Stimulated activated CD8-positive, alpha-beta memory T cell treated with anti-CD3 and anti-CD28 coated beads, Interleukin-4, amount 100 ng/mL, for 4 hours (primary cell): ENCODE measurements at regions not wholly inside any gene's neighbourhood (a gene's known extent, or its start where the extent isn't known, plus 50 kb on each side); places are given as distances from the start of the nearest gene placed in this dataset.
"Not testable (repeated sequence)": the region's sequence is repeated elsewhere in the genome, so short reads cannot be mapped to it uniquely, and the experiment has no call there.

Experiments used
- DNase-seq, 2 donors: peaks; one replicate each; pipeline ENCODE4 v3.0.0-alpha.2; 2020; ENCODE audit warnings: low read depth in 2 of 2, low spot score in 1 of 2

DNA sequence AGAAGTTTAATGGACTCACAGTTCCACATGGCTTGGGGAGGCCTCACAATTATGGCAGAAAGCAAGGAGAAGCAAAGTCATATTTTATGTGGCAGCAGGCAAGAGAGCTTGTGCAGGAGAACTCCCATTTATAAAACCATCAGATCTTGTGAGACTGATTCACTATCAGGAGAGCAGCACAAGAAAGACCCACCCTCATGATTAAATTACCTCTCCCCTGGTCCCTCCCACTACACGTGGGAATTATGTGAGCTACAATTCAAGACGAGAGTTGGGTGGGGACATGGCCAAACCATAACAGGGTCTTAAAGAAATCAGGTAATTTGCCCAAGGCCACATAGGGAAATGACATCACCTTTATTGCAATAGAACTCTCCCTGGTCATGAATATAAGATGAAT is 1073.3 kb upstream of the ACVR2A start:
- no peak for DNase-seq

DNA sequence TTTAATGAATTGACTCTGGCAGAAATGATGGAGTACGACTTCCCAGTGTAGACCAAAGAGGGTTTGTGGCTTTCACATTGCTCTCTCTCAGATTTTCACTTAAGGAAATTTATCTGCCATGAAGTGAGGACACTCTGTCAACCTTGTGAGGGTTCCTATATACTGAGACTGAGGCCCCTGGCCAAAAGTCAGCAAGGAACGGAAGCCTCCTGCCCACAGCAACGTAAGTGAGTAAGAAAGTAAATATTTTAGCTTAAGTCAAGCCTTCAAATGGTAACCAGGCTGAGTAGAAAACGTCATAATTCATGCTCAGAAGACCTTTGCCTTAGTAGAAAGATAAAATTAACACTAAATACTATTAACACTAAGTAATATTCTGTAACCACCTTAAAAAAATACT is 1080.5 kb upstream of the ACVR2A start:
- DNase-seq = no peak

DNA sequence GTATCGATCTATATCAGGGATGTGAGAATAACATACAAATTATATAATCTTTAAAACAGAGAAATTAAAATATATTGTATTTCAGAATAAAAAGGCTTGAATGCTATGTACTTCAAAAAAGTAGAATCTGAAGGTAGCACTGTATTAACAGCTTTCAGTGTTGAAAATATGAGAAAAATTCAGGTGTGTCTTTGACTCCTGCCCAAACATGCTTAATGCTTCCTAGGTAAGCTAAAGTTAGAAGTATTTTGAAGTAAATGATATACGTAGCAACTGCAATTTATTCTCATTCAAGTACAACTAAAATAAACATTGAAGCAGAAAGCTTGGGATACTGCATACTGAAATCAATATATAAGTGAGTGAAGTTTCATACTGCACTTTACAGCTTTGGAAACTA is 1082.0 kb upstream of the ACVR2A start:
- DNase-seq = no peak

DNA sequence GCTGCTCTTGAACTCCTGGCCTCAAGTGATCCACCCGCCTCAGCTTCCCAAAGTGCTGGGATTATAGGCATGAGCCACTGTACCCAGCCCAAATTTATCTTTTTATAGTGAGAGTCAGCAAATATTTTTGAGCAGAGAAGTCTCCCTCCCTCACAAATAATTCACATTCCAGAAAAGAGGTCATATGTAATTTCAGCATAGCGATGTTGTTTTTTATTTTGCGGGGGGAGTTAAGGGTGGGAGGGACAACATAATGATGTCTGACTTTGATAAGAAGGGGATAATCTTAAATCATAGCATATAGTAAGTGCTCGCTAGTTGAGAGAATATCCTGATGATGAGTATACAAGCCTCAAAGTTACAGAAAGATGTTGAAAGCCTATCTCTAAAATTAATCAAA is 1090.2 kb upstream of the ACVR2A start:
- no peak for DNase-seq

DNA sequence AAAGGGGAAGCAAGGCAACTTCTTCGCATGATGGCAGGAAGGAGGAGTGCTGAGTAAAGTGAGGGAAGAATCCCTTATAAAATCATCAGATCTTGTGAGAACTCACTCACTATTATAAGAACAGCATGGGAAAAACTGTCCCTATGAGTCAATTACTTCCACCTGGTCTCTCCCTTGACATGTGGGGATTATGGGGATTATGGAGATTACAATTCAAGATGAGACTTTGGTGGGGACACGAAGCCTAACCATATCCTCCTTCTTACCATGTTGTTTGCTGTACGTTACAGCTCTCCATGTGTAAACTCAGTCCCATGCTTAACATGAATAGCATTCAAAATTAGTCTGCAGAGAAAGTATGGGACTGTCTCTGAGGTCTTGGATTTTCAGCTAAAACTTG is 1096.8 kb upstream of the ACVR2A start:
- no peak for DNase-seq

DNA sequence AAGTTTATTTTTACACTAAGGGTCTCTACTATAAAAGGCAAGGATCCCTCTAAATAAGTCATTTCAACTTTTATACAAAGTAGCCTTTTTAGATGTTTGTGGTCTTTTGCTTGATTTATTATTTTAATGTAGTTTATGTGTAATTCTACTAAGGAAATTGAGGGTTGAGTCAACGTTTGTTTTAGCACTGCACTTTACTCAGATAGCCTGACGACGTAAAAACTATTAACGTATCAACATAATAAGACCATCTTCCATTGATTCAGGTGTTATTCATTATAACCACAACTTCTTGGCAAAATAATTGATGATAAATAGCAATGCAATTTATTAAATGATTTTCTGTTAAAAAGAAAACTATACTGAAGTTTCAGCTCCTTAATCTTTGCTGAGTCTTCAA is 1103.6 kb upstream of the ACVR2A start:
- no peak for DNase-seq

DNA sequence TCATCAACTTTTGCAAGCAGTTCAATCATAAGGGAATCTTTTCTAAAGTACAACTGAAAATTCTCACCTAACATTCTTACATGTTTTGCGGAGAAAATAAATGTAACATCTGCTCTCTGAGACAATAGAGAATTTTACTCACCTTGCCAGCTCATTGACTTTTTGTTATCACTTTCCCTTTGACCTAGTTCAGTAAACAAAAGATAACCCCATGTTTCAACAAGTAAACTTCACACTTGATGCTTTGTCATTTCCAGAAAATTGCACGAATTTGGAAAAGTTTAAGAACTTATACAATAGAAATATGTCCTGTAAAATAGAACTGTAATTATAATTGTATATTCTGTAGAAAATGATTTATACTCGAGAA is 1110.0 kb upstream of the ACVR2A start:
- no peak for DNase-seq

DNA sequence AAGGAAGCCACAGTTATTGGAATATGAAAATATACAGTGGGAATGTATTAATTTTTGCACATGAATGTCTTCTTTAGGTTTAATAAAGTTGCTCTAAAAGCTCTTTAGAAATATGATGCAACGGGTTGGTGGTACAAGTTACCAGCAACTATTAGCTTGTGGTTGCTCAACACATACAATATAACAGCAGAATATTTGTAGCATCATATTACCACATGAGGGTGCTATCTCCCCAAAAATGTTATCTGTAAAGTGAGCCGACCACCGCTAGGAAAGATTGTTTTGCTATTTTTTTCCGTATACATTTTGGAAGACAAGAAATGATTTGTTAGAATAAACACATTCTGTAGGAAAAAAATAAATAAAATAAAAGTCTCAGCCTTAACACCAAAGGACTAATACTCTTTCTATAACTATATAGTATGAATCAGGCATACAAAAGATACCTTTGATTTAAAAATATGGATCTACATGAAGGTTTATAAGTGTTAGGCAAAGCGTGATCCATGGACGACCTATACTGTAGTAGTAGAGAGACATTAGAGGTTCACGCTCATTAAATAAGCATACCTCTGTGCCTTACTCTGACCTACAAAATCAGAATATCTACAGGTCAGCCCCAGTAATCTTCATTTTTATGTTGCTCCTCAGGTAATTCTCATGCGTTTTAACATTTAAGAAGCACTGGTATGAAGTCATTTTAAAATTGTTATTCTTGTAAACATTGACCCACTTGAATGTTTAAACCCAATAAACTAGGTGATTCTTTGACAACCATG is 1110.6 kb upstream of the ACVR2A start:
- no peak for DNase-seq

DNA sequence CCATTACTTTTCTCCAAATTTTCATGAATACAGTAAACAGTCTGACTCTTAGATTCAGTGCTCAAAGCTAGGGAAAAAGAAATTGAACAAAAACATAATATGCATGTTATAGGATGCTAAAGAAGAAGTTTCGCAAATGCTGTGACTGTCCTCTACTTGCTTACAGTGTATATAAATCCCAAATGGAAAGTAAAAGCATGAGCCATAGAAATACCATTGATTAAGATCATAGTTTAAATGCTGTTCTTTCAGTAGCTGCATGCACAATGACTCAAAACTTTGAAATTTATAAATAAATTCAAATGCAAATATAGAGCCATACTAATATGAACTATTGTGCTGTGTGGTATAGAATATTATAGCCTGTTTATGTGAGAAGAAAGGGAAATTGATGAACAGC is 1113.9 kb upstream of the ACVR2A start:
- no peak for DNase-seq

DNA sequence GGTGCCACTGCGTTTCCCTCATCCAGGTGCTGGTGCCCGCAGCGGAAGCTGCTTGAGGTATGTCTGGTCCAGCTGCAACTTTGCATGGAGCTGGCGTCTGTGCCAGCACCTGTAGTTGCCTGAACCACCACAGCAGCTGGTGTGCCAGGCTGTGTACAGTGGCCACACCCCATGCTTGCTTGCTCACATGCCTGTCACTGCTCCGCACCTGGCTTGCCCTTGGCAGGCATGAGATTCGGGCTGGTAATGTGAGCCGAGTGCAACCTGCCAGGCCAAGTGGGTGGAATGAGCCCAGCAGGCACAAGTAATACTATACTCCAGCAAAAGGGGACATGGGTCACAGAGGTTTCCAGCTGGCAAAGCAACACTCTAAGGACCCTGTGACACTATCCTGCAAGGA is 1123.3 kb upstream of the ACVR2A start:
- DNase-seq = no peak

DNA sequence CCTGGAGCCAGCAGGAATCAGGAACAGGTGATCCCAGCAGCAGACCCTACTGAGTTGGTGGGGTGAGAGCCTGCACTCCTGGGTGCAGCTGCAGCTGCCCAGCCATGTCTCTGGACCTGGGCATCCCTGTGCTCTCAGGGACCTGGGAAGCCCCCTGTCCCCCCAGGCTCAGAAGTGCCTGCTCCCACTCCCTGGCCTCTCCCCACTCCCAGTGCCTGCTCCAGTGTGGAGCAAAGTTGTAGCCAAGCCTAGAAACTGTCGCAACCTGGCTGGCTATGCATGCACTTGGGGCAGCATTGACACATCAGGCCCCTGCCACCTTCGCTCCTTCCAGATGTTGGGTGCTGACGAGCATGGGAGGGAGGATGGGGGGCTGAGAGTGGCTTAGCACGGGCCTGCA is 1124.7 kb upstream of the ACVR2A start:
- DNase-seq = no peak

DNA sequence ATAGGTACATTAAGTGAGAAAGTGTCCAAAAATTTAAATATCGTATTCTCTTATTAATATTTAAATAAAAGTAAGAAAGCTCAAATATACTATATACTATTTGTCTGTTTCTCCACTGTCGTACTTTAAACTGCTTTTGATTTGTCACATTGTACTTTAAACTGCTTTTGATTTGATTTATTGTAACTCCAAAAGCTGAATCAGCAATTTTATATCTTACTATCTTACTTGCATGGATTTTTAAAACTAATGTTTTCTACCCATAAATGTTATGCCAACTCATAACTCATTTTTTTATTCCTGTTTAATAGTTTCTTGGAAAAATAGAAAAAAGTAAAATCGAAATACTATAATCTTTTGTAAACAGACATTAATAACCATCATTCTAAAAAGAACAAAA is 1128.2 kb upstream of the ACVR2A start:
- DNase-seq = no peak

DNA sequence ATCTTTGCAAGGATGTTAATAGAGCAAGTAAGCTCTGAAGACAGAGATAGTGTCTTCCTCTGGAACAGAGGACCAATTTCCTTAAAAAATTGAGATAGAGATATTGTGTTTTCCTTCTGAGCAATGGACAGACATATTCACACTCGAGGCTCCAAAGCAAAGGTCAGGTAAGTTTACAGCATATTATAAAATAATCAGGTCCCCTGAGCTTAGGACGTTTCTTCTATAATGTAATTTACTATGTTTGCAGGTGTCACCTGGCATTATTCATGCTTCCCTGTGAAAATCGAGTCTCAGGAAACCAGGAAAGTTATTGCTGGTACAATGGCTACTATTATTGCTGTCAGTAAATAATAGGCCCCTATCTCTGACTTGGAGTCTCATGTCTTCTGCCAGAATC is 1135.8 kb upstream of the ACVR2A start:
- no peak for DNase-seq

DNA sequence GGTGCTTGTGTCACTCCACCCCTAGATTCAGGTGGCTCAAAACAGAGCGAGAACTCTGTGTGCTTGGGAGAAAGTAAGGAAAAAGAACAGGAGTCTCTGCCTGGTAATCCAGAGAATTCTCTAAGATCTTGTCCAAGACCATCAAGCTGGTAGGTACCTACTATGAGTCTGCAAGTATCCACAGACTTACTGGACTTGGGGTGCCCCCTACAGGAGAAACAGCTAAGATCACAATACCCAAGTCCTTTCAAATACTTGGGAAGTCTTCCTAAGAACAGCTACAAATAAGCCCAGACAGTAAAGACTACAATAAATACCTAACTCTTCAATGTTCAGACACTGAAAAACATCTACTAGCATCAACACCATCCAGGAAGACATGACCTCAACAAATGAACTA is 1143.6 kb upstream of the ACVR2A start:
- DNase-seq = no peak

DNA sequence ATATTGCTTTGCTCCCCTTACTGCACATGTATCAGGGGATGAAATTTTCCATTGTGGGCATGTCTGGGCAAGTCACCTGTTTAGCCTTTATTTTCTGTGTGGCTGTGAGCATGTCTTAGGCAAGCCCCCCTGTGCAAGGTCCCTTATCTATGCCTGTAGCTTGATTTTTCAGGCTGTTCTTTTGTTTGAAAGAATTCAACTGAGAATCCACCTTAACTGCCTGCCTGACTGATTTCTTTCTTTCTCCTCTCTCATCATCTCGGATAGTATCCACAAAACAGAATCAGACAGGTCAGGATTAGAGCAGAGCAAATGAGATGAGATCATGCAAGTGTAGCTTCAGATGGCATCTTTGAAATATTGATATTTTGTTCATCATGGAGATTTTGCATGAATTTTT is 1147.5 kb upstream of the ACVR2A start:
- no peak for DNase-seq

DNA sequence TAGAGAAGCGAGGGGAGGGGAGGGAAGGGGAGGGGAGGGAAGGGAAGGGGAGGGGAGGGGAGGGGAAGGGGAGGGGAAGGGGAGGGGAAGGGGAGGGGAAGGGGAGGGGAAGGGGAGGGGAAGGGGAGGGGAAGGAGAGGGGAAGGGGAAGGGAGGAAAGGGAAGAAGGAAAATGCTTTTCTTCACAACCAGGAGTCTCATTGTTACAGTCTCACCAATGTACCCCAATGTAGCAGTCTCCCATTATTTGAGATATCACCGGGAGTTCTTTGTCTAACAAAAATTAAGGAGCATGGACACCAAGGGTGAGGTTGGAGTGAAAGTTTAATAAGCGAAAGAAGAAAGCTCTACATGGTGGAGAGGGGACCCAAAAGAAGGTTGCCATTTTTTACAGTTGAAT is 1148.0 kb upstream of the ACVR2A start:
- DNase-seq = not testable (repeated sequence)

DNA sequence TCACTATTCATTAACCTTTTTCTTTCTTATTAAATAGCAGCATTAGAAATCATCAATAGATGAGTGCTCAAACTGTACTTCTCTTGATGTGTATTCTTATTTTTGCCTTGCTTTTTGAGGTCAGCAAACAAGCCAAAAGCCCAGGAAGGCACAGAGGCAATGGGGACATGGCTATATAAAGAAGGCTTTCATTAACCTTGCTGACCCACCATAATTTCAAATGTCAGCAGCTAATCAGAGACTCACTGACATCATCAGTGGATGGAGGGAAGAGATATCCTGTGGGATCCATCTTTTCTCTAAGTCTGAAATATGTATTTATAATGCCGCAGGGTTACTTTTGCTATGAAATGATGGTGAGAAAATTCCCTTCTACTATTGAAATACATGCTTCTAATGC is 1162.8 kb upstream of the ACVR2A start:
- no peak for DNase-seq

DNA sequence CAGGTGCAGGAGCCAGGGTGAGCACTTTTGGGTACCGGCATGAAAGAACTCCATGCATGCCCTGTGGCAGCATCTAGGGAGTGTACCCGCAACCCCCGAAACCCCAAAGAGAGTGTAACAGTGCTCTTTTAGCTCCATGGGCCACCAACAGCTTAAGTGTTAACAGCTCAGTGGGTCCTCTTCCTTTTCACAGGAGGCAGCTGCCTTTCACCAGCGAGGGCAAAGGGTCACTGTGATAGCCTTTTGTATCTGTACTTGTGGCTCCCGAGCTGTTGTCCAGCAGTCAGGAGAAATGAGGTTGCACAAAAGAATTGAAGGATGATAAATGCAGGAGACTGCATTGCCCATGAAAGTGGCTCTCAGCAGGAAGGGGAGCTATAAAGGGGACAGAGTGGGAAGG is 1166.3 kb upstream of the ACVR2A start:
- DNase-seq = no peak

DNA sequence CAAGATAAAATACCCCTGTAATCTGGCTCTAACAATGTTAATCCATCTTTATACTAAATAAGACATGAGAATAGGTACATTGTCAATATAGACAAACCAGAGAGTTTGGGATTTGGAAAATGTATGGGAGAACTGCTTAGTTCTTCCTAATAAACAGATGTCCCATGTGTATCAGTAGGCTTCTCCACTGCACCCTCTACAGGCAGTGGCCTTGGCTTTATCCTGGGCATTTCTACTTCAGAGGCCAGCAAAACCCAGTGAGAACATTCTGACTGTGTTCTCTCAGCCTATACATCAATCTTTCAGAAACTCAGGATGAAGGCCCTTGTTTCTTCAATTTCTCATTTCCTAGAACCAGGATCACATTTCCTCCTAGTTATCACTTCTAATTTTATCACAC is 1167.5 kb upstream of the ACVR2A start:
- no peak for DNase-seq

DNA sequence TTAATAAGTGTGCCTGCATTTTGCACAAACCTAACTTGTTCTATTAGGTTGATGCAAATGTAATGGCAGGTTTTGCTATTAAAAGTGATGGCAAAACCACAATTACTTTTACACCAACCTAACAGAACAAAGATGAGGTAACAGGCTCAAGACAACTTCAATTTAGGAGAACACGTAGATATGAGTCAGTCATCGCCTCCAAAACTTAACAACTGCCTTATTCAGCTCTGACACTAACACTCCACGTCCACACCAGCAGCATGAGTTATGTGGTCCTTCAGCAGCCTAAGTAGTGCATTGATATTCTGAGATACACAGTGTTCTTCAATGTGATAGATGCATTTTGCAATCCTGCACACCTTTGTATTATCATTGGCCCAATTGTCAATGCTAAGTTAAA is 1175.1 kb upstream of the ACVR2A start:
- no peak for DNase-seq

DNA sequence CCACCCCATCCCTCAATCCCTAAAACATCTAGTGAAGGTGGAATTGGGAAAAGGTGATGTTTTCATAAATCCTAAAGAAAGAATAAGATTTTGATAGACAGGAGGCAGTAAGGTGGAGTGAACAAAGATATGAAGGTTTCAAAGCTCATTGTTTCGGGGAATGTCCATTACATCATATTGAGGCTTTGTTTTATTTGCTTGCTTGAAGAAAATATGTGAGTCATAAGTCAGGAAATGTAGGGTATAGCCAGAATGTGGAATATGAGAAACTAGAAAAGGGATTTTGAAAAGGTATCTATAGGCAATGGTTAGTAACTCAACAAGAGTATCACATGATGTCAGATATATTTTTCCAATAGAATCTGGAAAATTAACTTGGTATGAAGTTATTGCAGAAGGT is 1178.5 kb upstream of the ACVR2A start:
- DNase-seq = no peak

DNA sequence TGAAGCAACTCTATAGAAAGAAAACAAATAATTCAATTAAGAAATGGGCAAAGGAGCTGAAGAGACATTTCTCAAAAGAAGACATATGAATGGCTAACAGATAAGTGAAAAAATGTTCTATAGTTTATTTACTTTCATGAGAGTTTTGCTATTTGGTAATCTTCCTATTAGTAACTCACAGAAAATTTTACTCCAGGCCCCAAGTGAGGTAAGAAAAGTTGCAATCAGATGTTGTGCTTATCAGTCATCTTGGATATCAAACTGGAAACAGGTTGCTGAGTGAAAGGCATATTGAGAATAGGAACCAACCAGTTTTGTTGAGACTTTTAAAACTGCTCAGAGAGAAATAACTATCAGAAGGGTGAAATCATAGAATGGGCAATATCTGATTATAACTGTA is 1179.0 kb upstream of the ACVR2A start:
- no peak for DNase-seq

DNA sequence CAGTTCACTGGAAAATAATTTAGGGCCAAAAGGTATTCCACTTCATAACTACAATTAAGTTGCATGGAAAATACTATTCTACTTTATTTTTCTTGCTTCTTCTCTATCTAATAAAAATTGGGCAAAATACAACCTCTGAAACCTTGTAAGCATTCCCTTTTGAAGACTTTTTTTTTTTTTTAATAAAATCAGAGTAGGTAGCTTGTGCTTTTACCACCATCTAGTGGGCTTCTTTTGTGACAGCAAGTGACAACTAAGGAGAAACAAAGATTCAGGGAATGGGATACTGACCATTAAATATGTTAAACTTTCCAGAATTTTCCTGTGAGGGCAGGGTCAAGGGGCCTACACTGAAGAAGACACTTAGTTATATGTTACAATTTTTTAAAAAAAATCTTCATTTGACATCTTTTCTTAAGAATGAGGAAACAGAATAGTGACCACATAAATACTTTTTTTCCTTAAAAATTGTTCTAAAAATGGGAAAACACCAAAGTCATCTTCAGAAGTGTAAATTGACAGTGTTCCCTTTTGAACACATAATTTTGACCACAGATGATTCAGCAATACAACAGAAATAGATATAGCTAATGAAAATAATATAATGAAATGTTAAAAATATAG is 1183.2 kb upstream of the ACVR2A start:
- DNase-seq = no peak
